Right lung (tissue), 2 donors: ENCODE measurements at regions not wholly inside any gene's neighbourhood (a gene's known extent, or its start where the extent isn't known, plus 50 kb on each side); places are given as distances from the start of the nearest gene placed in this dataset.

Source experiments
- DNase-seq, 2 donors: peaks; one replicate each; pipeline ENCODE4 v3.0.0-alpha.2; 2013

GRCh38 chr5:167771571-167771970, 519.9 kb upstream of the WWC1 start:
- DNase-seq: no peak

- DNase-seq: no peak
Observed at GRCh38 chr5:167773668-167774301, 517.7 kb upstream of the WWC1 start.

DNA sequence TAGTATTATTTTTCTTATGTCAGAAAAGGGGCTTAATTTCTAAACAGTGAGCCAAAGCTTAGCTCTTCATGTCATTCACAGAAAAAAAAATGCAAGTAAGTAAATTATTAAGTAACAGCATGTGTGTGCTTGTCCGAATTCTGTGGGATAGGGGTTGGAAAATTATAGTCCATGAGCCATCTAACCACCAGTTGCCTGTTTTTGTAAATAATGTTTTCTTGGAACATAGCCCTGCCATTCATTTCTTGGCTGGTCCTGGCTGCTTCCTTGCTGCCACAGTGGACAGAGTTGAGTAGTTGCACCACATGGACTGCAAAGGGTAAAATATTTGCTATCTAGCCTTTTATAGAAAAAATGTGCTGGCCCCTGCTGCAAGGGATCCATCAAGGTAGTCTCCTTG, 513.7 kb upstream of the WWC1 start:
- DNase-seq: no peak

DNA sequence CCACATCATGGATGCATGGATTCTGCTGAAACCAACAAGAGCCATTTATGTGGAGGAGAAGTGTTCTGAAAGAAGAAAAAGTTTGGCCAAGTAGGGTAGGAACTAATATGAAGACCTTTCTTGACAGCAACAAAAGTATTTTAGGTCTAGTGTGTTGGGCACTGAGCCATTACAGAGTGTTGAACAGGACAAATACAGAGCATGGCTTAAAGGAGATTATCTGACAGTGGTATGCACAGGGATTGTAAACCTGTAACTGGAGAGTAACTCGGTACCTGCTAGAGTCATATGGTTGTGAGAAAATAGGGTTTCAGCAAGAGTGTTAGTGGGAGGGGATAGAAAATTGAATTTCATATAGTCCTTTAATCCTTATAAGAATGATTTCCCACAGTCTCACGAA, 513.2 kb upstream of the WWC1 start:
- no peak for DNase-seq

DNA sequence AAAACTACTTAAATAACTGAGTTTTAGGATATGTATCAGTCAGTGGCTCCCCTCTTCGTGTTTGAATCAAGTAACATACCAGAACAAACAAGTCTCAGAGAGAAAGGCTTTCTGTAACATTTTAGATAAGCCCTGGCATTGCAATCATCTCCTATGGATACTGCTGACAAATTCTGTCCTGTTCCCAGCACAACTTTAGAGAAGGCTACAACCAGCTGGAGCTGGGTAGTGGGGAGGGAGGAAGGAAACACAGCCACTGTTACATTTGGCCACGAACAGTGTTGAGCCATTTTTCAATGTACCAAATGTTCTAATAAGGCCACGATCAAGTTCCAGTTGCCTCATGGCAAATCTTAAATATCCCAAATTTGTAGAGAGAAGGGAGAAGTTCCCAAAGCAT, 511.8 kb upstream of the WWC1 start:
- peak in 1 of 2 donors; percentile 13 for DNase-seq

DNA sequence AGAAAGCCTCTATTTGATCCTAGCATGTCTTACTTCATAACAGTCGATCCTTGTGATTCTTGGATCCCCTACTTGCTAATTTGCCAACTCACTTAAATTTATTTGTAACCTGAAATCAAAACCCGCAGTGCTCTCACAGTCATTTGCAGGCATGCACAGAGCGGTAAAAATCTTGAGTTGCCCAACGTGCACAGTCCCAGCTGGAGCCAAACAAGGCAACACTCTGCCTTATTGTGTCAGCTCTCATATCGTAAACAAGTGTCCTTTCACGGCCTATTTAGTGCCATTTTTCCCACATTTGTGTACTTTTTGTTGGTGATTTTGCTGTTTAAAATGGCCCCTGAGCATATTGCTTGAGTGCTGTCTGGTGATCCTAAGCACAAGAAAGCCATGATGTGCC, 511.3 kb upstream of the WWC1 start:
- peak; percentile 23 to 37 for DNase-seq

DNA sequence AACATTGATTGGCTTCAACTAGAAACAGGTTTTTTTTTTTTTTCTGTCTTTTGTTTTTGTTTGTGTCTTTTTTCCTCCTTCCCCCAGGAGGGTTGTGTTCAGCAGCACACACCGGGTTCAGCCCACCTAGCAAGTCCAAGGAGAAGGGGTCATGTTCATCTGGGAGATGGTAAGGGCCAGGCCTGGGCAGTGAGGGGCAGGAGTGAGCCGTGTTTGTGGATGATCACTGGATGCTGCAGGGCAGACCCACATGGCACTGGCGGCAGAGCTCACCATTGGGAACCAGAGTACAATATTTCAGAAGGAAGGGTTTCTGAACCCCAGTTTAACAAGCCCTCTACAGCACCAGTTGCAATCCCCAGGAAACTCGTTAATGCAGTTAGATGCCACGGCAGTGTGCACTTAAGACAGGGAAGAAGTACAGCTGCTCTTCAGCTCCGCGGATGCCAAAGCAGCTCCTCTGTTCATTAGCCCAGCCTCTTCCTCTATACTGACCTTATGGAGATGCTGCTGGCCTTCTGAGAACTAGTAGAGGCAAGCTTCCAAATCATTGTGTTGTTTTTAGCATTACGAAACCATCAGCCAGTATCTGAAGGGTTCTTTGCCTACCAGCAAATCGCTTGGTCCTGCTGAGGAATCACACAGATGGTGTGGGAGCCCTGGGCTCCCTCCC, 508.2 kb upstream of the WWC1 start:
- DNase-seq: peak in 1 of 2 donors; percentile 60

GRCh38 chr5:167785106-167785505, 506.3 kb upstream of the WWC1 start:
- no peak for DNase-seq

DNA sequence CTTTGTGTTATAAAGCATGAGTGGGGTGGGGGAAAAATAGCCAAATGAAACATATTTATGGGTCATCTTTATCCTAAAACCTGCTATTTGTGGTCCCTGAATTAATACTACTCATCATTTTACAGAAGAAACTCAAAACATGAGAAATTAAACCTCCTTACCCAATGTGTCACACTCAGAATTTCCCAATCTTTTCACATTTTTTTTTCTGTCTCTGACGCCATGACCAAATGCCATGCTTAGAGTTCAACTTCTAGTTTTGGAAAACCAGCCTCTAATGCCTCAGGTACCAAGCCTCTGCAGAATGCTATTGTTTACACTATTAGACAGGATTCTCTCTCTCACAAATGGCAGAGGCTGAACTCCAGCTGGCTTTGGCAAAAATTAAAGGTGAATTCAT, 505.5 kb upstream of the WWC1 start:
- no peak for DNase-seq

DNA sequence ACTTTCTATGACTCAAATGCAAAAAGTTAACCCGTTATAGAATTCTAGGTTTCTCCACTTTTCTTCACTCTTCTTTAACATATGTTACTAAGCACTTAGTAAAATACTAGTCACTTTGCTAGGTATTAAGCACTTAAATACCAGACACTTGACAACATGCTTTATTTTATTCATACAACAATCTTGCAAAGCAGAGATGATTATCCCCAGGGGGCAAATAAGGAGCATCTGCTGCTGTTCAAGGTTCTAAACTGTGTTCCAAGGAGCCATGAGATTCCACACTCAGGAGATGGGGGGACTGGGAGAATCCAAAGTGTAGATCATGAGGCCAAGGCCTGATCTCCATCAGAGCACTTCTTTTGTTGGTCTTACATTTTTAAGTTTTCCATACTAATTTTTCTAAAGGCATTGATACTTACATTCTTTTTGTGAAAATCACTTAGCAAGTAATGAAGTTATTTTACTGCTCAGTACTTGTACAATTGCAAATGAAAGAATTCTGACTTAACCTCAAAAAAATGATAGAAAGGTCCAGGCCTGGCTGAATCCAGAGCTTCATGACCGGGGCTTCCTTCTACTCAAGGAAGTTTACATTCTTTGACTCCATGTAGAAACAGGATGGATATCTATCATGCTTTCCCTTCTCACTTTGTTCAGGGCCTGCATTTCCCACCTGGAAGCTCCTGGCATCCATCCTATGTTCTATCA, 504.4 kb upstream of the WWC1 start:
- DNase-seq: no peak

- DNase-seq: no peak
Observed at GRCh38 chr5:167790045-167790444, 501.4 kb upstream of the WWC1 start.

- DNase-seq: no peak
Observed at GRCh38 chr5:167790462-167791260, 500.8 kb upstream of the WWC1 start.

DNA sequence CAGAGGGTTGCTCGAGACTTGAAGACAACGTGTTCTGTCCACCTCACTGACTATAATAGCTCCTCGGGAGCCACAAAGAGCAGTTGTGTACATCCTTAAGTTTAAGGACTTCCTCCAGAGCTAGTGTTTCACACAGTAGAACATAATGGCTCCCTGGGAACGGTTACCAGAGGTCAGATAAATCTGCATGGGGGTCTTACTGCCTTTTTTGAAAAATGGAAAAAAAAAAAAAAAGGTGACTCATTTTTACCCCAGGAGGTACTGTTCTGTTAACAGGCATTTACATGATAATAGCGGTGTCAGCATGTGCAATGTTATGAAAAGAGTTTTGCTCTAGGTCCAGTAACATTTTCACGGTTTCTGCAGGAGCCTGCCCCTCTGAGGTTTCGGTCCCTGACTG, 498.9 kb upstream of the WWC1 start:
- DNase-seq: no peak

GRCh38 chr5:167793700-167794099, 497.7 kb upstream of the WWC1 start:
- DNase-seq: no peak

- no peak for DNase-seq
Observed at GRCh38 chr5:167794121-167794520, 497.3 kb upstream of the WWC1 start.

DNA sequence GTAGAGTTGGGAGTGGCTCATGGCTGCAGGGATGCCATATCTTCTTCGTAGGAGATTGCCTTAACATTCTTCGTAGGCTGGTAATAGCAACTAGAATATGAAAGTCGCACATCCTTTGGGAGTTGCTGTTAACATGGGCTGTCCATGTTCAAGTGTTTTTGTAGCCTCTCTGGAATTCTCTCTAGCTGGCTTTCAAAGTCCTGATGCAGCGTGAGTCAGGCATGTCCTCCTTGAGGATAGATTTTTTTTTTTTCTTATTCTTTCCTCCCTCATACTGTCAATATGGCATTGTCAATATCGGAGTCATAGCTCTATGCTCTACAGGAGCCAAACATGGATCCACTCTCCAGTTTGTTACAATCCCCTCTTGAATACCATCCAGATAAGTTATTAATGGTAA, 494.8 kb upstream of the WWC1 start:
- DNase-seq: no peak

- no peak for DNase-seq
Observed at GRCh38 chr5:167797933-167798332, 493.5 kb upstream of the WWC1 start.

- peak in 1 of 2 donors; percentile 23 for DNase-seq
Observed at GRCh38 chr5:167798448-167798847, 493.0 kb upstream of the WWC1 start.

- no peak for DNase-seq
Observed at GRCh38 chr5:167800427-167800826, 491.0 kb upstream of the WWC1 start.

DNA sequence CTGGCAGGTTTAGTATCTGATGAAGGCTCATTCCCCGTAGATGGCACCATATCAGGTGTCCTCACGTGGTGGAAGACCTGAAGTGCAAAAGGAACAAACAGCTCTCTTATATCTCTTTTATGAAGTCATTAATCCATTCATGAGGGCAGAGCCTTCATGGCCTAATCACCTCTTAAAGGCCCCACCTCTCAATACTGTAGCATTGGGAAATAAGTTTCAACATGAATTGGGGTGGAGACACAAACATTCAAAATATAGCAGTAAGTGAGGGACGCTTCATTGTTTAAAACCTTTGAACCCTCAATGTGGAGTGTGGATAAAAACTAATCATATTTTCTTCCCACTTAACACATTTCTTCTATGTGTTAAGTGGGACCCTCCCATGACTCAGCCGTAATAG, 489.4 kb upstream of the WWC1 start:
- no peak for DNase-seq

DNA sequence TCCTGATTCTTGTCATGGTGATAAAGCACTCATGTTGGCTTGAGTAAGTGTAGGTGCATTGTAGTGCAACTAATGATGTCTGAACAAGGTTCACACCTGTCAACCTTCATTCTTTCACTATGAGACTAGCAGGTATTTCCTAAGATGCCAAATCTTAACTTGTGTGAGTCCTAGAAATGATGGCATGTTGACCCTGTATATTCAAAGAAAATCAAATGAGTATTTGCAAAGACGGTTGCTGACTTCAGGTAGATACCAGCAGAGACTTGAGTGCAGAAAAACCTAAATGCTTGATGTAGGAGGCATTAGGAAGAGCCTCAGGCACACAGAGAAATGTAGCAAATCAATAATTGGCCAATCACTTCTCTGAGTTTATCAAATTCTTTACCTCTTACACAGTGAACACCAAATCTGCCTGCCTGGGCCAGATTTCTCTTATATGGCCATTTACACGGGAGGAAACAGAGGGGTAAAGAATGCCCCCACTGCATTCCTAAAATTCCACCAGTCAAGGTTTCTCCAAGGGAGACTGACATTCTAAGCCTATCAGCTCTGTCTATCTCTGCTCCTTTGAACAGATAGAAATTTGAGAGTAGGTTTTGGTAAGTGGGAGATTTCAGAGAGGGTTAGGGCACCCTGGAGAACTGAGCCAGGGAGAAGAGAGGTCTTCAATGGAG, 488.6 kb upstream of the WWC1 start:
- DNase-seq: no peak
